NCI-H128 (cell line): ENCODE measurements at regions not wholly inside any gene's neighbourhood (a gene's known extent, or its start where the extent isn't known, plus 50 kb on each side); places are given as distances from the start of the nearest gene placed in this dataset.
"Not testable (repeated sequence)": the region's sequence is repeated elsewhere in the genome, so short reads cannot be mapped to it uniquely, and the experiment has no call there.

Experiments used
- DNase-seq: peaks from one replicate; lab custom pipeline; 2025; ENCODE audit not compliant: unreplicated experiment; lab: John Stamatoyannopoulos, UW

DNA sequence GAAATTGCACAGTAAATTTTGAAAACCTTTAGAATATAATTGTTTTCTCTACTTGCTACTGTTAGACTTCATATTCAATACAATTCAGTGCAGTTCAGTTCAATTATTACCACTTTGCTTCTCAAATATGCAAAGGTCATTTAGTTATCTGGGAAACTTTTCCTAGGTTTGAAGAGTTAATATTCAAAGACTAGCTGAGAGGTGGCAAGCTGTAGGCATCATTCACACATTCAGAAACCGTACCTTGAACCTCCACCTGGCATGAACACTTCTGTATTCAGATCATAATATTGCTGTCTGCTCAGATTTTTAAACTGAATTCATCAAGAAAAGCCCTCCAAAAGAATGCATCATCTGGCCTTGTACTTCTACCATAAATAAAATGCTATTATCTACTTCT is 162.1 kb upstream of the PCSK5 start:
- DNase-seq, result no peak

- DNase-seq, result no peak
These were observed 155.7 kb upstream of the PCSK5 start for GRCh38 chr9:75734802-75735201.

GRCh38 chr9:75739884-75740611 is 150.4 kb upstream of the PCSK5 start:
- DNase-seq, result no peak

GRCh38 chr9:75743855-75744254 is 146.6 kb upstream of the PCSK5 start:
- no peak for DNase-seq

DNA sequence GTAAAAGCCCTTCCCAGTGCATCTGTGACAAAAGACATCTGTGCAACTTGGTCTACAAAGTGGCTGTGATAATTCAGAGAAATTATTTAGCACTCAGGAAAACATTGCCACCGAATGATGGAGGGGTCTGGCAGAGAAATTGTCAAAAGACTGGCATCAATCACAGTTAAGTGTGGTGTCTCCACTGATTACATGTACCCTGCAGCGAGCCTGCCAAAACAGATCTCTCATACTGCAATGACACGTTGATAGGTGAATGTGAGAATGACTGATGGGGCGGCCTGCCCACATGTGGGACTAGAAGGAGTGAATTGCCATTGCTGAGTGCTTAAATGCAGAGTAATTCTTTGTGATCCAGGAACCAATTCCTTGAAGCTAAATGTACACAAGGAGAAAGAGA is 136.4 kb upstream of the PCSK5 start:
- no peak for DNase-seq

DNA sequence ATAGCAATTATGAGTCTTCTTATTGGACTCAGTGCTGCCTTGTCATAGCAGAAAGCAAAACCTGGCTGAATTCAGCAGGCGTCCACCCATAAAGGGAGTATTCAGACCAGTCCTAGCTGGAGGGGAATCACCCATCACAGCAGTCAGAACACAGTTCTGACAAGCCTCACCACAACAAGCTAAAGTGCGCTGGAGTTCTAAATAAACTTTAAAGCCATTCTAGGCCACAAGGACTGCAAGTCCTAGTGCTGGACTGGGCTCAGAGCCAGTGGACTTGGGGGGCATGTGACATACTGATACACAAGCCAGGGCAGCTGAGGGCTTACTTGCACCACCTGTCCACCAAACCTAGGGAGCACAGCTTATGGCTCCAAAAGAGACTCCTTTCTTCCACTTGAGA is 115.3 kb upstream of the PCSK5 start:
- DNase-seq, result no peak

- no peak for DNase-seq
These were observed 114.3 kb upstream of the PCSK5 start for GRCh38 chr9:75775966-75776691.

DNA sequence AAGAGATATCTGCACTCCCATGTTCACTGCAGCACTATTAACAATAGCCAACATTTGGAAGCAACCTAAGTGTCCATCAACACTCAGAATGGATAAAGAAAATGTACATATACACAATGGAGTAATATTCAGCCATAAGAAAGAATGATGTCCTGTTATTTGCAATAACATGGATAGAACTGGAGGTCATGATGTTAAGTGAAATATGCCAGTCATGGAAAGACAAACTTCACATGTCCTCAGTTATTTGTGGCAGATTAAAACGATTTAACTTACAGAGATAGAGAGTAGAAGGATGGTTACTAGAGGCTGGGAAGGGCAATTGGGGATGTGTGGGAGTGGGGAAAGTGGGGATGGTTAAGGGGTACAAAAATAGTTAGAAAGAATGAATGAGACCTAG is 110.3 kb upstream of the PCSK5 start:
- DNase-seq, result no peak

DNA sequence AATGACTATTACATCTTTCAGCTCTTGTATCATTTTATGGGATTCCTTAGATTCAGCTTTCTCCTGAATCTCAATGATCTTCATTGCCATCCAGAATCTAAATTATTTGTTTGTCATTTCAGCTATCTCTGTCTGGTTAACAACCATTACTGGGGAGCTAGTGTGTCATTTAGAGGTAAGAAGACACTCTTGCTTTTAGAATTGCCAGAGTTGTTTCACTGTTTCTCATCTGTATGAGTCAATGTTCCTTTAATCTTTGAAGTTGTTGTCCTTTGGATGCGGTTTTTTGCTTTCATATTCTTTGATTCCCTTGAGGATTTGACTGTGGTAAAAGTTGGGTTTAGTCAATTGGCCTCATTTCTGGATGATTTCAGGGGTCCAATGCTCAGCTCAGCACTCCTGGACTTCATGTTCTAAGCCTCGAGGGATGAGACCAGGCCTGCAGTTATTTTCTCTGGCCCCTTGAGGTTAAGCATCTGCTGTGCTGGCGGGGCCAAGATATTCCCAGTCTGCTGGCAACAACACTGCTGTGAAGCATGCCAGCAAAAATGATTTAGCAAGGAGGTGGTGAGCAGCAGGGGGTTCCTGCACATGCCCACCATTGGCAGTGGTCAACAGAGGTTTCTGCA is 102.4 kb upstream of the PCSK5 start:
- no peak for DNase-seq

- no peak for DNase-seq
These were observed 93.3 kb upstream of the PCSK5 start for GRCh38 chr9:75797085-75797580.

DNA sequence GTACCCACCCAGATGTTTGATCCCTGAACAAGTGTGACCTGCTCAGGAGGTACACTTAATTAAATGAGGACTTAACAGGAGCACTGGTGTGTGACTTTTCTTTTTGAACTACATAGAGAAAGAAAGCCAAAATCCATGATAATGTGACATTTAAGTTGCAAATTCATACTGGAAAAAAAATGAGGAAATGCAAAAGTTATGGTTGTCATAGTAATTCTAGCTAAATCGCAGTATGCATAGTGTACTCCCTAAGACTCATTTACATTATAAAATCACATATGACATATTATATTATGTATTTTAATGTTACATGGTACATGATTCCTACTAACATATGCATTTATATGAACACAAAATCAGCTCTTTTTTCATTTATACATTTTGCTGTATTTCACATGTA is 92.0 kb upstream of the PCSK5 start:
- DNase-seq, result no peak

DNA sequence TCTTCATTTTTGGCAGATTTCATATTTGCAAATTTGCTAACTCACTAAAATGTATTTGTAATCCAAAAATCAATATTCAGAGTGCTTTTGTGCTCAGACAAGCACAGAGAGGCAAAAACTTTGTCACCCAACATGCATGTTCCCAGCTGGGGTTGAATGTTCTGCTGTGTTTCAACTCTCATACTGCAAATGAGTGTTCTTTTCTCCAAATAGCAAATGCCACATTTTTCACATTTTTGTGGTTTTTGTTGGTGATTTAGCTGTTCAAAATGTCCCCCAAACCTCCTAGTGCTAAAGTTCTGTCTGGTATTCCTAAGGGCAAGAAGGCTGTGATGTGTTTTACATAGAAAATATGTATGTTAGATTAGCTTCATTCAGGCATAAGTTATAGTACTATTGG is 87.3 kb upstream of the PCSK5 start:
- no peak for DNase-seq

GRCh38 chr9:75810063-75810462 is 80.4 kb upstream of the PCSK5 start:
- no peak for DNase-seq

DNA sequence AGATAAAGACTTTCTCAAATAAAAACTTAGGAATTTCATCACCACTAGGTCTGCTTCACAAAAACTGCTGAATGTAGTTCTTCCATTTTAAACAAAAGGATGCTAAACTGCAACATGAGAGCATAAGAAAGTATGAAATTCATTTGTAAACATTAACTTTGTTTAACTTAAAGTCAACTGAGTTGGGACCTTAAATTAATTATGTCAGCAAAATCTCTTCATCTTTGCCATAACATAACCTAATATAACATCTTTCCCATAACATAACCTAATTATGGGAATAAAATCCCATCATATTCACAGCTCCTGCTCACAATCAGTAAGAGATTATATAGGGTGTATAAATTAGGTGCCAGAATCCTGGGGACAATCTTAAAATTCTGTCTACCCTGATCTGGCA is 78.8 kb upstream of the PCSK5 start:
- no peak for DNase-seq

GRCh38 chr9:75812141-75812540 is 78.3 kb upstream of the PCSK5 start:
- no peak for DNase-seq

- DNase-seq, result no peak
These were observed 75.8 kb upstream of the PCSK5 start for GRCh38 chr9:75814667-75815066.

- not testable (repeated sequence) for DNase-seq
These were observed 69.9 kb upstream of the PCSK5 start for GRCh38 chr9:75820471-75821115.

GRCh38 chr9:75823151-75823550 is 67.3 kb upstream of the PCSK5 start:
- no peak for DNase-seq

- no peak for DNase-seq
These were observed 65.5 kb upstream of the PCSK5 start for GRCh38 chr9:75824816-75825568.

GRCh38 chr9:75826314-75826713 is 64.2 kb upstream of the PCSK5 start:
- DNase-seq, result no peak

GRCh38 chr9:75830303-75830702 is 60.2 kb upstream of the PCSK5 start:
- DNase-seq, result no peak
